ENCODE measurements at regions not wholly inside any gene's neighbourhood (a gene's known extent, or its start where the extent isn't known, plus 50 kb on each side); places are given as distances from the start of the nearest gene placed in this dataset.

- no peak for TF ChIP-seq CTCF (IDR thresholded peaks at IDR 0.05)
- TF ChIP-seq POLR2A (IDR thresholded peaks at IDR 0.05): no peak
Measured at GRCh38 chr6:148001844-148002642, 340.6 kb upstream of the SASH1 start.

Measured in body of pancreas (tissue), 4 donors.